DOHH2 (cell line): ENCODE measurements at regions not wholly inside any gene's neighbourhood (a gene's known extent, or its start where the extent isn't known, plus 50 kb on each side); places are given as distances from the start of the nearest gene placed in this dataset.

Source experiments
- CTCF ChIP-seq: fragments of 200-600 bp; sonication (generic); IDR thresholded peaks from one replicate; pipeline ENCODE4 v1.5.1; 2014; ENCODE audit warnings: antibody characterized with exemption, mild to moderate bottlenecking, low read depth, low read length; ENCODE audit not compliant: poor library complexity, severe bottlenecking
- EZH2phosphoT487 ChIP-seq: fragments of 200-600 bp; sonication (generic); IDR thresholded peaks from 2 replicates; pipeline ENCODE4 v1.6.1; 2017; ENCODE audit warnings: borderline replicate concordance, mild to moderate bottlenecking, antibody characterized with exemption, low read length, moderate library complexity, mixed read lengths

DNA sequence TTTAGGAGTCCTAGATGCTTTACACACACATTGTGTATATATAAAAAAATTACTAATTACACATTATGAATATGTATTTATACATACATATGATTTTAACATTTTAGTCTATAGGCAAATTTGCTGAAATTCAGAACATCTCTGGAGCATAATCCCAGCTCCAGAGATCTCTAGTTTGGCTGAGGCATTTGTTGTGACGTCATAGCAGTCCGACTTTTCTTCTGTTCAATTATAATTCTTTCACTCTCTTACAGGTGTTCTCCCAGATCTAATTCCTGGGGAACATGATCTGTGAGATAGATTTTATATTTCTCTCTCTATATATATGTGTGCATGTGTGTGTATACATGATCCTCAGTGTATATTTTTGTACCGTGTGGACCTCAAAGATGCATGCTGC, 1876.2 kb downstream of the EFNA5 start:
- no peak for TF ChIP-seq CTCF
- TF ChIP-seq EZH2phosphoT487, result no peak
